Liver (tissue), 8 donors: ENCODE measurements at regions not wholly inside any gene's neighbourhood (a gene's known extent, or its start where the extent isn't known, plus 50 kb on each side); places are given as distances from the start of the nearest gene placed in this dataset.

Experiments
- DNase-seq: peaks from one replicate; pipeline ENCODE4 v3.0.0-alpha.2; 2017; ENCODE audit warnings: low spot score
- H3K27ac ChIP-seq, 2 donors: one replicate each; pipeline ENCODE4 v1.7.0; 2013; ENCODE audit warnings: inconsistent platforms in 2 of 2, low read length in 2 of 2, control low read depth in 1 of 2, low read depth in 1 of 2, mild to moderate bottlenecking in 1 of 2
- H3K27me3 ChIP-seq, 4 donors: one replicate each; pipeline versions ENCODE4 v1.6.1 to v1.7.0; 2013; ENCODE audit warnings: low read length in 3 of 4, inconsistent platforms in 1 of 4, mild to moderate bottlenecking in 1 of 4, moderate library complexity in 1 of 4; ENCODE audit not compliant: control insufficient read depth in 4 of 4, insufficient read depth in 4 of 4
- H3K36me3 ChIP-seq, 4 donors: one replicate each; pipeline versions ENCODE4 v1.6.1 to v1.7.0; 2013; ENCODE audit warnings: low read length in 3 of 4, mild to moderate bottlenecking in 3 of 4, low read depth in 1 of 4, moderate library complexity in 1 of 4; ENCODE audit not compliant: control insufficient read depth in 4 of 4, insufficient read depth in 3 of 4
- H3K4me1 ChIP-seq, 4 donors: one replicate each; pipeline versions ENCODE4 v1.6.1 to v1.7.0; 2013; ENCODE audit warnings: low read length in 3 of 4, mild to moderate bottlenecking in 3 of 4, moderate library complexity in 1 of 4; ENCODE audit not compliant: control insufficient read depth in 4 of 4, insufficient read depth in 4 of 4
- H3K4me3 ChIP-seq, 3 donors: one replicate each; pipeline versions ENCODE4 v1.6.1 to v1.7.0; 2013; ENCODE audit warnings: low read length in 3 of 3, control low read depth in 1 of 3, low read depth in 1 of 3, mild to moderate bottlenecking in 1 of 3
- H3K9ac ChIP-seq, 2 donors: one replicate each; pipeline ENCODE4 v1.7.0; 2013; ENCODE audit warnings: low read length in 2 of 2, mild to moderate bottlenecking in 2 of 2, moderate library complexity in 2 of 2, control low read depth in 1 of 2, low read depth in 1 of 2
- H3K9me3 ChIP-seq, 4 donors: one replicate each; pipeline versions ENCODE4 v1.6.1 to v1.7.0; 2013; ENCODE audit warnings: low read length in 3 of 4; ENCODE audit not compliant: control insufficient read depth in 4 of 4
- EGR1 ChIP-seq, 2 donors: IDR thresholded peaks; 2 replicates each; pipeline ENCODE4 v1.6.1; 2016 to 2018; ENCODE audit warnings: antibody characterized with exemption in 2 of 2, low read depth in 2 of 2
- FOXA2 ChIP-seq: IDR thresholded peaks from 2 replicates; pipeline ENCODE4 v1.6.1; 2016; ENCODE audit warnings: antibody characterized with exemption
- GABPA ChIP-seq, 2 donors: IDR thresholded peaks in 1 of 2; conservative IDR thresholded peaks in 1 of 2; 2 replicates each; pipeline ENCODE4 v1.6.1; 2016; ENCODE audit warnings: antibody characterized with exemption in 2 of 2, mild to moderate bottlenecking in 1 of 2, moderate library complexity in 1 of 2
- HNF4G ChIP-seq: IDR thresholded peaks from 2 replicates; pipeline ENCODE4 v1.6.1; 2016; ENCODE audit warnings: antibody characterized with exemption
- JUND ChIP-seq, 2 donors: IDR thresholded peaks; 2 replicates each; pipeline ENCODE4 v1.6.1; 2016; ENCODE audit warnings: antibody characterized with exemption in 2 of 2
- RAD21 ChIP-seq, 2 donors: IDR thresholded peaks; 2 replicates each; pipeline ENCODE4 v1.6.1; 2016; ENCODE audit warnings: antibody characterized with exemption in 2 of 2, mild to moderate bottlenecking in 2 of 2
- RXRA ChIP-seq, 2 donors: IDR thresholded peaks; 2 replicates each; pipeline ENCODE4 v1.6.1; 2017 to 2018; ENCODE audit warnings: antibody characterized with exemption in 2 of 2, mild to moderate bottlenecking in 1 of 2
- SP1 ChIP-seq: IDR thresholded peaks from 2 replicates; pipeline ENCODE4 v1.6.1; 2018; ENCODE audit warnings: antibody characterized with exemption, mild to moderate bottlenecking
- TAF1 ChIP-seq: conservative IDR thresholded peaks from 2 replicates; pipeline ENCODE4 v1.6.1; 2016; ENCODE audit warnings: antibody characterized with exemption, mild to moderate bottlenecking
- YY1 ChIP-seq: IDR thresholded peaks from 2 replicates; pipeline ENCODE4 v1.6.1; 2016; ENCODE audit warnings: antibody characterized with exemption, mild to moderate bottlenecking
- WGBS: extraction: QIAGEN DNeasy Blood & Tissue Kit; methylation state at CpG from one replicate; pipeline ENCODE4 v1.1.7; 2013; 5-methylcytosine and 5-hydroxymethylcytosine counted together
- TF ChIP-seq, protein P1 (sequence below): fragments of 150-350 bp; IDR thresholded peaks from 2 replicates; pipeline ENCODE4 v1.5.1; 2017; ENCODE audit warnings: improper control_type of control experiment, low read depth, low read length; ENCODE audit not compliant: missing input control
- TF ChIP-seq, protein P2 (sequence below): IDR thresholded peaks from 2 replicates; pipeline ENCODE4 v1.6.1; 2016; ENCODE audit warnings: antibody characterized with exemption
- TF ChIP-seq, protein P3 (sequence below): IDR thresholded peaks from 2 replicates; pipeline ENCODE4 v1.6.1; 2016; ENCODE audit warnings: antibody characterized with exemption
- TF ChIP-seq, protein P4 (sequence below): IDR thresholded peaks from 2 replicates; pipeline ENCODE4 v1.6.1; 2016; ENCODE audit warnings: antibody characterized with exemption
- donor health status: healthy.
- donor health status: healthy.
- donor health status: healthy.
- donor health status: healthy.
- donor health status: healthy.

DNA sequence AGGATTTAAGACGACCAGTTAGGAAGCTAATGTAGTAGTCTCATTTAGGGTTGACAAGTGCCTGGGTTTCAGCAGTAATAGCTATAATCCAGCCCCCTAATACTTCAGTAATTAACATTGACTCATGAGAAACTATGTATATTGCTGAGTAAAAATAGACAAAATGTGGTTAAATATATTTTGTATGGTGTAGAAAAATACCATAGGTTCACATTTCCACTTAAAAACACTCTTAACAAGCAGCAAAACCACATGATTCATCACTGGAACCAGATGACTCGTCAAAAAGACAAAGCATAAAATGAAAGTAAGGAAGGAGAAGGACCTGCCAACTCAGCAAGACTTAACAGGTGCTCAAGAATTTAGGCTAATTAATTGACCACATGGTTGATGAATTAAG, 288.9 kb downstream of the EFHB start (continued):
- TF ChIP-seq, protein P1, sequence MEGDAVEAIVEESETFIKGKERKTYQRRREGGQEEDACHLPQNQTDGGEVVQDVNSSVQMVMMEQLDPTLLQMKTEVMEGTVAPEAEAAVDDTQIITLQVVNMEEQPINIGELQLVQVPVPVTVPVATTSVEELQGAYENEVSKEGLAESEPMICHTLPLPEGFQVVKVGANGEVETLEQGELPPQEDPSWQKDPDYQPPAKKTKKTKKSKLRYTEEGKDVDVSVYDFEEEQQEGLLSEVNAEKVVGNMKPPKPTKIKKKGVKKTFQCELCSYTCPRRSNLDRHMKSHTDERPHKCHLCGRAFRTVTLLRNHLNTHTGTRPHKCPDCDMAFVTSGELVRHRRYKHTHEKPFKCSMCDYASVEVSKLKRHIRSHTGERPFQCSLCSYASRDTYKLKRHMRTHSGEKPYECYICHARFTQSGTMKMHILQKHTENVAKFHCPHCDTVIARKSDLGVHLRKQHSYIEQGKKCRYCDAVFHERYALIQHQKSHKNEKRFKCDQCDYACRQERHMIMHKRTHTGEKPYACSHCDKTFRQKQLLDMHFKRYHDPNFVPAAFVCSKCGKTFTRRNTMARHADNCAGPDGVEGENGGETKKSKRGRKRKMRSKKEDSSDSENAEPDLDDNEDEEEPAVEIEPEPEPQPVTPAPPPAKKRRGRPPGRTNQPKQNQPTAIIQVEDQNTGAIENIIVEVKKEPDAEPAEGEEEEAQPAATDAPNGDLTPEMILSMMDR, result no peak
- TF ChIP-seq EGR1 (IDR thresholded peaks at IDR 0.05; ENCODE audit: low read depth in 2 of 2) (no peak), RAD21 (IDR thresholded peaks at IDR 0.05) (no peak), JUND (IDR thresholded peaks at IDR 0.05) (no peak), SP1 (no peak), RXRA (IDR thresholded peaks at IDR 0.05) (no peak)
- TF ChIP-seq, protein P2, sequence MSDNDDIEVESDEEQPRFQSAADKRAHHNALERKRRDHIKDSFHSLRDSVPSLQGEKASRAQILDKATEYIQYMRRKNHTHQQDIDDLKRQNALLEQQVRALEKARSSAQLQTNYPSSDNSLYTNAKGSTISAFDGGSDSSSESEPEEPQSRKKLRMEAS, result no peak

DNA sequence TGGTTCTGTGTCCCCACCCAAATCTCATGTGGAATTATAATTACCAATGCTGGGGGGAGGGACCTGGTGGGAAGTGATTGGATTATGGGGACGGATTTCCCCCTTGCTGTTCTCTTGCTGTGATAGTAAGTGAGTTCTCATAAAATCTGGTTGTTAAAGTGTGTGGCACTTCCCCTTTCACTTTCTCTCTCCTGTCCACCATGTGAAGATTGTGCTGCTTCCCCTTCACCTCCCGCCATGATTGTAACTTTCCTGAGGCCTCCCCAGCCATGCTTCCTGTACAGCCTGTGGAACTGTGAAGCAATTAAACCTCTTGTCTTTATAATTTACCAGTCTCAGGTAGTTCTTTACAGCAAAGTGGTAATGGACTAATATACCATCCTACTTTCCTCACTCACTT, 289.6 kb downstream of the EFHB start:
- DNase-seq, result no peak
- Histone ChIP-seq H3K36me3 (no peaks in the 10 kb centered on the region), H3K27me3 (no peaks in the 10 kb centered on the region), H3K27ac (no peak overlapping the region), H3K9ac (no peak overlapping the region), H3K4me1 (no peaks in the 10 kb centered on the region), H3K9me3 (no peaks in the 10 kb centered on the region), H3K4me3 (no peak overlapping the region)
- WGBS, result 61% methylated on average over 2 of the region's 2 CpGs
- TF ChIP-seq HNF4G, result no peak
- TF ChIP-seq RXRA (IDR thresholded peaks at IDR 0.05), result no peak
- TF ChIP-seq TAF1, result no peak
- TF ChIP-seq, protein P3, sequence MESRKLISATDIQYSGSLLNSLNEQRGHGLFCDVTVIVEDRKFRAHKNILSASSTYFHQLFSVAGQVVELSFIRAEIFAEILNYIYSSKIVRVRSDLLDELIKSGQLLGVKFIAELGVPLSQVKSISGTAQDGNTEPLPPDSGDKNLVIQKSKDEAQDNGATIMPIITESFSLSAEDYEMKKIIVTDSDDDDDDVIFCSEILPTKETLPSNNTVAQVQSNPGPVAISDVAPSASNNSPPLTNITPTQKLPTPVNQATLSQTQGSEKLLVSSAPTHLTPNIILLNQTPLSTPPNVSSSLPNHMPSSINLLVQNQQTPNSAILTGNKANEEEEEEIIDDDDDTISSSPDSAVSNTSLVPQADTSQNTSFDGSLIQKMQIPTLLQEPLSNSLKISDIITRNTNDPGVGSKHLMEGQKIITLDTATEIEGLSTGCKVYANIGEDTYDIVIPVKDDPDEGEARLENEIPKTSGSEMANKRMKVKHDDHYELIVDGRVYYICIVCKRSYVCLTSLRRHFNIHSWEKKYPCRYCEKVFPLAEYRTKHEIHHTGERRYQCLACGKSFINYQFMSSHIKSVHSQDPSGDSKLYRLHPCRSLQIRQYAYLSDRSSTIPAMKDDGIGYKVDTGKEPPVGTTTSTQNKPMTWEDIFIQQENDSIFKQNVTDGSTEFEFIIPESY, result no peak
- TF ChIP-seq, protein P4, sequence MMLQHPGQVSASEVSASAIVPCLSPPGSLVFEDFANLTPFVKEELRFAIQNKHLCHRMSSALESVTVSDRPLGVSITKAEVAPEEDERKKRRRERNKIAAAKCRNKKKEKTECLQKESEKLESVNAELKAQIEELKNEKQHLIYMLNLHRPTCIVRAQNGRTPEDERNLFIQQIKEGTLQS, result no peak
- TF ChIP-seq JUND (IDR thresholded peaks at IDR 0.05), result no peak
- TF ChIP-seq SP1, result no peak
- no peak for TF ChIP-seq GABPA (IDR thresholded peaks at IDR 0.05 in 1 of 2, conservative IDR thresholded peaks at IDR 0.05 in 1 of 2)
- no peak for TF ChIP-seq YY1

DNA sequence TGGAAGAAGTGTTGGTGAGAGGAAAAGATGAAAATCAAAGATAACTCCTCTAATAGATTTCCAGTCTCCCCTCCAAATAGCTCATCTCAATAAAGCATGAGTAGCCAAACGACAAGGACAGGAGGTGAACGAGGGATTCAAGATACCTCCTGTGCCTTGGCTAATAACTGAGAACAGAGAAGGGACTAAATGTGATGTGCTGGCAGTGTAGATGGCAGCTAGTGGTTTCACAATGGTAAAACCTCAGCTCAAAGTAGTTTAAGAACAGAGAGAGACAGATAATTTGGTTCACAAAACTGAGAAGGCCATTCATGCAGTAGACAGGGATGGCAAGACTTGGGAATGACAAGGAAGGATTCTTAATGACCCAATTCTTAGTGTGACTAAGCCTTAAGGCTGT, 292.6 kb downstream of the EFHB start:
- no peaks in the 10 kb centered on the region for H3K27me3 ChIP-seq
- no peak overlapping the region for H3K9ac ChIP-seq
- DNase-seq, result no peak
- no peak for TF ChIP-seq GABPA (IDR thresholded peaks at IDR 0.05 in 1 of 2, conservative IDR thresholded peaks at IDR 0.05 in 1 of 2)
- no peak for TF ChIP-seq RXRA (IDR thresholded peaks at IDR 0.05)
- TF ChIP-seq, protein P2, result no peak
- TF ChIP-seq SP1, result no peak
- no peak for TF ChIP-seq FOXA2
- WGBS, result 58% methylated on average over 2 of the region's 2 CpGs
- no peaks in the 10 kb centered on the region for H3K4me1 ChIP-seq
- no peak overlapping the region for H3K27ac ChIP-seq
- H3K4me3 ChIP-seq, result no peak overlapping the region
- H3K9me3 ChIP-seq, result no peaks in the 10 kb centered on the region
- H3K36me3 ChIP-seq, result no peaks in the 10 kb centered on the region
